D721Med (cell line): ENCODE measurements at regions not wholly inside any gene's neighbourhood (a gene's known extent, or its start where the extent isn't known, plus 50 kb on each side); places are given as distances from the start of the nearest gene placed in this dataset.

ENCODE experiments used
- DNase-seq: peaks from one replicate; pipeline ENCODE4 v3.0.0; 2011; ENCODE audit warnings: low spot score; ENCODE audit not compliant: insufficient read length
- FAIRE-seq: peaks from 2 replicates; lab custom pipeline; 2011; peaks lifted over from hg19 to GRCh38; lab: Jason Lieb, UNC
- TF ChIP-seq, protein P1 (sequence below): IDR thresholded peaks from 2 replicates; pipeline ENCODE4 v1.5.1; 2012; ENCODE audit warnings: mild to moderate bottlenecking, control low read depth; ENCODE audit not compliant: insufficient read depth; ENCODE audit errors: missing control alignments

DNA sequence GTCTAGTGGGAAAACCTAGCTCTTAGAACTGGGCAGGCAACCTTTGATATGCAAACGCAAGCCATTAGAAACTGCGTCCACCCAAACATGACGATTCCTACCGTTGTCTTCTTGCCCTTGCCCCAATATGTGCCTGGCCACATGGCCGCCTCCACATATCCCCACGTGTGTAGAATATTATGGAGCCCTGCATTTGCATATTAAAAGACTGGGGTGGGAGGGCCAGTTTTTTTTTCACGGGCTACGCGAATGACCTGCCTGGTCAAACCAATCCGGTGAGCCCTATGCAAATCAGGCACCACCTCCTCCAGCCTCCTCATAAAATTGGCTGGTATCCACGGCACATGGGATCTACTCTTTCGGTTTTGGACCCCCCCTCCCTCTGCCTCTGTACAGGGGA lies 381.0 kb upstream of the RGMA start:
- no peak for DNase-seq
- FAIRE-seq: no peak
- TF ChIP-seq, protein P1, sequence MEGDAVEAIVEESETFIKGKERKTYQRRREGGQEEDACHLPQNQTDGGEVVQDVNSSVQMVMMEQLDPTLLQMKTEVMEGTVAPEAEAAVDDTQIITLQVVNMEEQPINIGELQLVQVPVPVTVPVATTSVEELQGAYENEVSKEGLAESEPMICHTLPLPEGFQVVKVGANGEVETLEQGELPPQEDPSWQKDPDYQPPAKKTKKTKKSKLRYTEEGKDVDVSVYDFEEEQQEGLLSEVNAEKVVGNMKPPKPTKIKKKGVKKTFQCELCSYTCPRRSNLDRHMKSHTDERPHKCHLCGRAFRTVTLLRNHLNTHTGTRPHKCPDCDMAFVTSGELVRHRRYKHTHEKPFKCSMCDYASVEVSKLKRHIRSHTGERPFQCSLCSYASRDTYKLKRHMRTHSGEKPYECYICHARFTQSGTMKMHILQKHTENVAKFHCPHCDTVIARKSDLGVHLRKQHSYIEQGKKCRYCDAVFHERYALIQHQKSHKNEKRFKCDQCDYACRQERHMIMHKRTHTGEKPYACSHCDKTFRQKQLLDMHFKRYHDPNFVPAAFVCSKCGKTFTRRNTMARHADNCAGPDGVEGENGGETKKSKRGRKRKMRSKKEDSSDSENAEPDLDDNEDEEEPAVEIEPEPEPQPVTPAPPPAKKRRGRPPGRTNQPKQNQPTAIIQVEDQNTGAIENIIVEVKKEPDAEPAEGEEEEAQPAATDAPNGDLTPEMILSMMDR: no peak

DNA sequence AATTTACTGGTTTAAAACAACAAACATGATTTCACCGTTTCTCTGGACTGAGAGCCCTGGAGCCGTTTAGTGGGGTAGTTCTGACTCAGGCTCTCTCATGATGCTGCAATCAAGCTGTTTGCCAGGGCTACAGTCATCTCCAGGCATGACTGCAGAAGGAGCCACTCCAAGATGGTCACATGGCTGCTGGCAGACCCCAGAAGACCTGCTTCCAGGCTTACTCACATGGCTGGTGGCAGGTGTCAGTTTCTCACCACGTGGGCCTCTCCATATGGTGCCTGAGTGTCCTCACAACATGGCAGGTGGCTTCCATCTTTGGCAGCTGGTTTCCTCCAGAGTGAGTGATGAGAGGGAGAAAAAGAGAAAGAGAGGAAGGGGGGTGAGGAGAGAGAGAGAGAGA lies 378.3 kb upstream of the RGMA start:
- TF ChIP-seq, protein P1: no peak
- DNase-seq (no peak), FAIRE-seq (no peak)

DNA sequence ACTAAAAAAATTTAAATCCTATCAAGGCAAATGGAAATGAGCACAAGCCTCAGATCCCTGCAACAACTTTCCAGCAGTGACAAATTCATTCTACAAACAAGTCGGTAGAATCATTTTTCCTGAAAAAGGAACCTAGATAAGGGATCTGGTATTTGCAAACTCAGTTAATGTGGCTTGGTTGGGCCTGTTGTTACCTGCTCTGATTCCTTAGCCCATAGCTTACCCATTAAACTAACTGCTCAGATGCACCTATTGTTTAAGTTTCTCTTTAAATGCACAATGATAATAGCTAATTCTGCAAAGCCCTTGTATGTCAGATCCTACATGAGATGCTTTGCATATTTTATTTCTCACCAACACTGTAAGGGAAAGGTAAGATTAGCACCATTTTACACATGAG lies 377.4 kb upstream of the RGMA start:
- DNase-seq (no peak), FAIRE-seq (no peak)
- TF ChIP-seq, protein P1: no peak

DNA sequence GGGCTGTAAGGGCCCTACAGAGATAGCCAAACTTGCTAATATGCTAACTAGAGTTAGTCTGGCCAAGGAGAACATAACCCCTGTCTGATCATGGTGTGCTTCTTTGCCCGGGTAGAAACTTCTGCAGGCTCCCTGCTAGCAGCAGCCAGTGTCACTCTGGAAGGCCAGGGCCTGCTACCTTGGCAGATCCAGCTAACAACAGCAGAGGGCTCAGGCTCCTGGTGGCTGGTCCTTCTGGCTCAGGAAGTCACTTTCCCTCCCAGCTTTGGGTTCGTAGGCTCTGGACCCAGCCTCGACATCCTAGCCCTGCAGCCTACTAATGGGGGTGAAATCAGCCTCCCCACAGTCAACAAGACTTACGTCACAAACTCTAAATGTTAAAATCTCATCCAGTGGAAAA lies 373.7 kb upstream of the RGMA start:
- FAIRE-seq (no peak), DNase-seq (no peak)
- TF ChIP-seq, protein P1: no peak

DNA sequence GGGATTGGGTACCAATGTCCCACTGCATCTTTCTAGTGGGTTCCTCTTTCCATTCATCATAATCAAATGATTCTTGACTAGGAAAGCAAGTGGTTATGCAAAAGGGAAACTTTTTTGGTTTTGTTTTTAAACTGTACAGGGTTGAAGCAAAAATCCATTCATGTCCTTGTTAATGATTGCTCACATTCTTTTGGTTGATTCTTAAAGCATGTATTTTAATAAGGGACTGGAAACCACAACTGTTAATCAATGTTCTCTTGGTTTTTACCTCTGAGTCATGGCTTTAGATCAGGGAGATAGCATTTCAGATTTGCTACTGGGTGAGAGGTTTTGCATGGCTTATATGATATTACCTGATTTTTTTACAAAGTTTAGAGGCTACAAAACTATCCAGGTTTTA lies 371.7 kb upstream of the RGMA start:
- no peak for DNase-seq
- TF ChIP-seq, protein P1: no peak
- no peak for FAIRE-seq

DNA sequence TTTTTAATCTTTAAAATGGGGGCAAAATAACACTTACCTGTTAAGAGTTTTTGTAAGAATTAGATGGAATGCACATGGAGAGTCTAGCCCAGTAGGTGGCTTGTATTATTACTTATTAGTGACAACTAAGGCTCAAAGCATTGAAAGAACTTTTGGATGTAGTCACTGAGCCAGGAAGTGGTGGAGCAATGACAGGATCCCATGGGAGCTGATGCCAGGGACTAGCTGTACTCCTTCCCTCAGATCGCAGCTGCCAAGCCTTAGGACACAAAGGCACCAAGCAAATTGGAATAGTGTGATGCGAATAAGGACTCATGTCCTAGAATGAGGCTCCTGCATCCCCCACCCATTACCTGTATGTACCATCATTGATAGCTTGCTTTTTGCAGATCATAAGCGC lies 370.4 kb upstream of the RGMA start:
- no peak for FAIRE-seq
- TF ChIP-seq, protein P1: no peak
- DNase-seq: no peak

DNA sequence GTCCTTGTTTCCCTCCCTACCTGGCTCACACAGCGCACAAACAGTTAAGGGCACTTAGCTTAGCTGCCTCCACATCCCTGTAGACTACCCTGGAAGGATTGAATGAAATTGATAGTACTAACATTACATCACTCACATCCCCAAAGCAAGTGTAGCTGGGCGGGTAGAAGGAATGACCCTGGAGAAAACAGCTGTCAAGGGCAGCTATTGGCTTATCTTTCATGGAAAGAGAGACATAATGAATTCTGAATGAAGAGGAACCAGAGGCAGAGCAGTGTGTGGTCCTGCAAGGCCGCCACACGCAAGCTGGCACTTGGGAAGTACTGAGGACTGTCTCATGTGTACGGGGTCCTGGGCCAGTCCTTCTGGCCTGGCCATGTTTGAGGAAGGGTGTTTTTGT lies 369.6 kb upstream of the RGMA start:
- no peak for DNase-seq
- TF ChIP-seq, protein P1: no peak
- no peak for FAIRE-seq
